Cardiac fibroblast (primary cell): ENCODE measurements at regions not wholly inside any gene's neighbourhood (a gene's known extent, or its start where the extent isn't known, plus 50 kb on each side); places are given as distances from the start of the nearest gene placed in this dataset.
A peak's percentile ranks its signal among the peaks of the same experiment; 100 is the strongest.

Experiments used
- DNase-seq, 2 donors: peaks; one replicate each; pipeline versions ENCODE4 v3.0.0 to v3.0.0-alpha.2; 2010; ENCODE audit warnings: low read depth in 2 of 2
- H3K4me3 ChIP-seq, 2 donors: replicated peaks in 1 of 2; 1 replicate in 1 of 2; 2 replicates in 1 of 2; pipeline ENCODE4 v1.5.1; 2011; ENCODE audit warnings: low read depth in 2 of 2, low read length in 2 of 2, mild to moderate bottlenecking in 2 of 2, moderate library complexity in 1 of 2
- CTCF ChIP-seq: IDR thresholded peaks from one replicate; pipeline ENCODE4 v1.5.1; 2011; ENCODE audit warnings: low read depth, mild to moderate bottlenecking, low read length, inconsistent platforms

GRCh38 chr14:85363358-85363757, 166.6 kb upstream of the FLRT2 start:
- DNase-seq = no peak
- no peak for TF ChIP-seq CTCF
- H3K4me3 ChIP-seq = no peak overlapping the region

- DNase-seq = no peak
- no peak for TF ChIP-seq CTCF
- H3K4me3 ChIP-seq = no peak overlapping the region
These were observed 163.7 kb upstream of the FLRT2 start for GRCh38 chr14:85366226-85366625.

DNA sequence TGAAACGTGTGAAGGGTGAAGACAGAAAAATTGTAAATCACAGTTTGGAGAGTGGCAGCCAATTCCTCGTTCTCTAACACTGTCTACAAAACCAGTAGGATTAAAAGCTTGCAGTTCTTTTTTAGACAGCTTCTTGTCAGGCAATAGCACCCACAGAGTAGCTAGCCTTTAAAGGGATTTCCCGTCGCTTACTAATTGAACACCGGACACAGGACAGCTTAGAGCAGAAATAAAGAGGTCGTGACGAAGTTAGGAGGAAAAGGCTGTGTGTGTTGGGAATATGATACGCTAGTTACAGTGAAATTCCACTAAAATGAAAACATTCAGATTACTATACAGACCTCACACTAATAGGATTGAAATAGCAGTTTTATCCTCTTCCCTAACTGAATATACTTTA, 149.1 kb upstream of the FLRT2 start:
- TF ChIP-seq CTCF = no peak
- H3K4me3 ChIP-seq = no peak overlapping the region
- peak in 1 of 2 donors; percentile 13 for DNase-seq

GRCh38 chr14:85382341-85382740, 147.6 kb upstream of the FLRT2 start:
- H3K4me3 ChIP-seq = no peak overlapping the region
- no peak for TF ChIP-seq CTCF
- DNase-seq = no peak

DNA sequence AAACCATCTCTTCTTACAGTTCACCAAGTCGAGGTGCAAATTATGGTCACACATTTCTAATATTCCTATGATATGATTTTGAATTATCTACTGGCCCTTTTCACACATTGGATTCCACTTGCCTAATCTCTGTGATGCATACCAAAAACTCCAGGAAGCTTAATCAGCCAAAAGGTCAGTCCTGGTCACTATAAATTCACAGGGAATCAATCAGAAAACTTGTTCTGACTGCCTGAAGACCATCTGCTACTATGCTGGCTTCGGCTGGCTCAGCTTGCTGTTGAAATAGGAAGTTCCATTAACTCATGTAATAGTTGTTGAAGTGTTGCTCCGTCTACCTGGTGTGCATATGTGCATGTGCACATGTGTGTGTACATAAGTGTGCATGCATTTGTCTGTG, 142.8 kb upstream of the FLRT2 start:
- DNase-seq = no peak
- H3K4me3 ChIP-seq = no peak overlapping the region
- TF ChIP-seq CTCF = no peak

GRCh38 chr14:85390236-85390635, 139.7 kb upstream of the FLRT2 start:
- H3K4me3 ChIP-seq = no peak overlapping the region
- no peak for TF ChIP-seq CTCF
- DNase-seq = no peak

DNA sequence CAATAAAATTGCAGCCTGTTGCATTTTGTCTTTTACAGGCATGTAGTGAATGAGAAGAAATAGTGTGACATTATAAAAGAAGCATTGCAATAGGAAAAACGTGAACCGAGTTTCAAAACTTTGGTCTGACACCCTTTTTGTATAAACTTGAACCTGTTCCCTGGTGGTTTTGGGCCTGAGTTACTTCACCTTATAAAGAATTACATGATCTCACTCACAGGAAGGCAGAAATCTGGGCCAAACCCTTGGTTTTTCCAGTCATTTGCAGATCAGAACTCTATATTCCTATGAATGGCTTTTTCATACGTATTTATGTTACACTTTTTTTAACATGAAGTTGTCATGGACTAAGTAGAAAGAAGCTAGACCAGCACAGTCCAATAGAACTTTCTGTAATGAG, 138.5 kb upstream of the FLRT2 start:
- no peak overlapping the region for H3K4me3 ChIP-seq
- TF ChIP-seq CTCF = no peak
- DNase-seq = no peak
